HepG2 (cell line): ENCODE measurements at regions not wholly inside any gene's neighbourhood (a gene's known extent, or its start where the extent isn't known, plus 50 kb on each side); places are given as distances from the start of the nearest gene placed in this dataset.
A peak's percentile ranks its signal among the peaks of the same experiment; 100 is the strongest.

Experiments
- AHR ChIP-seq: IDR thresholded peaks from 2 replicates; pipeline ENCODE4 v1.6.1; 2018; ENCODE audit warnings: missing genetic modification reagents, missing compliant biosample characterization
- DMAP1 ChIP-seq: IDR thresholded peaks from 2 replicates; pipeline ENCODE4 v1.6.1; 2016
- FOXJ3 ChIP-seq: sonication (generic); formaldehyde crosslinking; IDR thresholded peaks from 2 replicates; pipeline ENCODE4 v1.4.0; 2020; ENCODE audit warnings: missing genetic modification reagents, mild to moderate bottlenecking, borderline replicate concordance
- GABPA ChIP-seq, 2 experiments: IDR thresholded peaks; 2 replicates each; pipeline ENCODE4 v1.6.1; 2011 to 2016; ENCODE audit warnings: low read depth in 2 of 2, low read length in 1 of 2, missing biosample characterization in 1 of 2, missing genetic modification characterization in 1 of 2
- HOXA9 ChIP-seq: sonication (generic); formaldehyde crosslinking; IDR thresholded peaks from 2 replicates; pipeline ENCODE4 v1.8.1; 2022; ENCODE audit warnings: missing genetic modification reagents, mild to moderate bottlenecking, moderate library complexity, borderline replicate concordance
- KDM6A ChIP-seq: IDR thresholded peaks from 2 replicates; pipeline ENCODE4 v1.6.1; 2016; ENCODE audit warnings: low read depth
- MXD1 ChIP-seq: sonication (generic); formaldehyde crosslinking; IDR thresholded peaks from 2 replicates; pipeline ENCODE4 v1.4.0; 2020; ENCODE audit warnings: mild to moderate bottlenecking, missing genetic modification reagents
- PHF20 ChIP-seq: sonication (generic); formaldehyde crosslinking; IDR thresholded peaks from 2 replicates; pipeline ENCODE4 v1.5.0; 2020; ENCODE audit warnings: mild to moderate bottlenecking, missing genetic modification reagents
- PRDM15 ChIP-seq: sonication (generic); formaldehyde crosslinking; IDR thresholded peaks from 2 replicates; pipeline ENCODE4 v1.4.0; 2020; ENCODE audit warnings: missing genetic modification reagents
- RAD21 ChIP-seq: fragments of 450-650 bp; formaldehyde crosslinking; IDR thresholded peaks from 2 replicates; pipeline ENCODE4 v1.5.0; 2020; ENCODE audit warnings: mild to moderate bottlenecking
- SRSF9 ChIP-seq: fragments of 200-400 bp; formaldehyde crosslinking; IDR thresholded peaks from 2 replicates; pipeline ENCODE4 v1.6.1; 2018; ENCODE audit warnings: borderline replicate concordance, mild to moderate bottlenecking, low read depth, low read length; ENCODE audit not compliant: insufficient read depth, poor library complexity, severe bottlenecking
- TBX2 ChIP-seq: sonication (generic); formaldehyde crosslinking; IDR thresholded peaks from 2 replicates; pipeline ENCODE4 v1.5.0; 2020; ENCODE audit warnings: missing genetic modification reagents, mild to moderate bottlenecking, borderline replicate concordance
- ZNF143 ChIP-seq: sonication (generic); formaldehyde crosslinking; IDR thresholded peaks from 2 replicates; pipeline ENCODE4 v1.4.0; 2020; ENCODE audit warnings: missing genetic modification reagents
- ZNF296 ChIP-seq: sonication (generic); formaldehyde crosslinking; conservative IDR thresholded peaks from 2 replicates; pipeline ENCODE4 v1.5.0; 2020; ENCODE audit warnings: mild to moderate bottlenecking, missing genetic modification reagents
- ZNF354B ChIP-seq: sonication (generic); formaldehyde crosslinking; IDR thresholded peaks from 2 replicates; pipeline ENCODE4 v1.8.0; 2022; ENCODE audit warnings: mild to moderate bottlenecking, missing genetic modification reagents
- ZNF382 ChIP-seq: sonication (generic); formaldehyde crosslinking; IDR thresholded peaks from 2 replicates; pipeline ENCODE4 v1.5.0; 2020; ENCODE audit warnings: missing genetic modification reagents, mild to moderate bottlenecking, borderline replicate concordance
- ZNF552 ChIP-seq: sonication (generic); formaldehyde crosslinking; IDR thresholded peaks from 2 replicates; pipeline ENCODE4 v1.9.0; 2022; ENCODE audit warnings: missing genetic modification reagents, mild to moderate bottlenecking, borderline replicate concordance
- ZNF598 ChIP-seq: sonication (generic); formaldehyde crosslinking; IDR thresholded peaks from 2 replicates; pipeline ENCODE4 v1.5.1; 2020; ENCODE audit warnings: mild to moderate bottlenecking, missing genetic modification reagents, borderline replicate concordance
- ZNF619 ChIP-seq: sonication (generic); formaldehyde crosslinking; IDR thresholded peaks from 2 replicates; pipeline ENCODE4 v1.4.0; 2020; ENCODE audit warnings: mild to moderate bottlenecking, missing genetic modification reagents
- ZNF747 ChIP-seq: sonication (generic); formaldehyde crosslinking; IDR thresholded peaks from 2 replicates; pipeline ENCODE4 v1.8.1; 2023; ENCODE audit warnings: missing genetic modification reagents, mild to moderate bottlenecking, borderline replicate concordance
- ZNF776 ChIP-seq: sonication (generic); formaldehyde crosslinking; IDR thresholded peaks from 2 replicates; pipeline ENCODE4 v1.4.0; 2020; ENCODE audit warnings: mild to moderate bottlenecking, missing genetic modification reagents
- ZNF850 ChIP-seq: sonication (generic); formaldehyde crosslinking; conservative IDR thresholded peaks from 2 replicates; pipeline ENCODE4 v1.9.0; 2021; ENCODE audit warnings: mild to moderate bottlenecking, missing genetic modification reagents
- ZSCAN29 ChIP-seq: sonication (generic); formaldehyde crosslinking; conservative IDR thresholded peaks from 2 replicates; pipeline ENCODE4 v1.4.0; 2020; ENCODE audit warnings: mild to moderate bottlenecking, missing genetic modification reagents
- TF ChIP-seq, protein P1 (sequence below): sonication (generic); formaldehyde crosslinking; IDR thresholded peaks from 2 replicates; pipeline ENCODE4 v1.5.1; 2020; ENCODE audit warnings: missing genetic modification reagents, mild to moderate bottlenecking, borderline replicate concordance

- no peak for TF ChIP-seq PHF20 (CRISPR knock-in tag)
- no peak for TF ChIP-seq AHR (CRISPR knock-in tag)
- TF ChIP-seq DMAP1 (CRISPR knock-in tag), result no peak
- TF ChIP-seq ZNF619 (CRISPR knock-in tag), result no peak
- TF ChIP-seq, protein P1, sequence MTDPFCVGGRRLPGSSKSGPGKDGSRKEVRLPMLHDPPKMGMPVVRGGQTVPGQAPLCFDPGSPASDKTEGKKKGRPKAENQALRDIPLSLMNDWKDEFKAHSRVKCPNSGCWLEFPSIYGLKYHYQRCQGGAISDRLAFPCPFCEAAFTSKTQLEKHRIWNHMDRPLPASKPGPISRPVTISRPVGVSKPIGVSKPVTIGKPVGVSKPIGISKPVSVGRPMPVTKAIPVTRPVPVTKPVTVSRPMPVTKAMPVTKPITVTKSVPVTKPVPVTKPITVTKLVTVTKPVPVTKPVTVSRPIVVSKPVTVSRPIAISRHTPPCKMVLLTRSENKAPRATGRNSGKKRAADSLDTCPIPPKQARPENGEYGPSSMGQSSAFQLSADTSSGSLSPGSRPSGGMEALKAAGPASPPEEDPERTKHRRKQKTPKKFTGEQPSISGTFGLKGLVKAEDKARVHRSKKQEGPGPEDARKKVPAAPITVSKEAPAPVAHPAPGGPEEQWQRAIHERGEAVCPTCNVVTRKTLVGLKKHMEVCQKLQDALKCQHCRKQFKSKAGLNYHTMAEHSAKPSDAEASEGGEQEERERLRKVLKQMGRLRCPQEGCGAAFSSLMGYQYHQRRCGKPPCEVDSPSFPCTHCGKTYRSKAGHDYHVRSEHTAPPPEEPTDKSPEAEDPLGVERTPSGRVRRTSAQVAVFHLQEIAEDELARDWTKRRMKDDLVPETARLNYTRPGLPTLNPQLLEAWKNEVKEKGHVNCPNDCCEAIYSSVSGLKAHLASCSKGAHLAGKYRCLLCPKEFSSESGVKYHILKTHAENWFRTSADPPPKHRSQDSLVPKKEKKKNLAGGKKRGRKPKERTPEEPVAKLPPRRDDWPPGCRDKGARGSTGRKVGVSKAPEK (CRISPR knock-in tag), result no peak
- no peak for TF ChIP-seq KDM6A (CRISPR knock-in tag)
- 0 out of 2 replicates have a peak, but pooled peaks have one; percentile 27 for TF ChIP-seq TBX2 (CRISPR knock-in tag)
- TF ChIP-seq ZNF354B (CRISPR knock-in tag), result no peak
- TF ChIP-seq PRDM15 (CRISPR knock-in tag), result no peak
- TF ChIP-seq ZSCAN29 (CRISPR knock-in tag), result no peak
- TF ChIP-seq SRSF9, result no peak
- no peak for TF ChIP-seq ZNF552 (CRISPR knock-in tag)
- TF ChIP-seq GABPA (IDR thresholded peaks at IDR 0.05; ENCODE audit: low read depth, low read length), result no peak
- TF ChIP-seq GABPA (CRISPR knock-in tag; IDR thresholded peaks at IDR 0.05; ENCODE audit: low read depth), result no peak
- TF ChIP-seq ZNF747 (CRISPR knock-in tag), result no peak
- TF ChIP-seq ZNF850, result no peak
- no peak for TF ChIP-seq ZNF296 (CRISPR knock-in tag)
- no peak for TF ChIP-seq FOXJ3 (CRISPR knock-in tag)
- no peak for TF ChIP-seq ZNF598
- TF ChIP-seq ZNF776 (CRISPR knock-in tag), result 0 out of 2 replicates have a peak, but pooled peaks have one; percentile 27
- peak; percentile 31; the same call in 1 of the 2 replicates for TF ChIP-seq RAD21 (CRISPR knock-in tag)
- no peak for TF ChIP-seq ZNF143 (CRISPR knock-in tag)
- no peak for TF ChIP-seq ZNF382 (CRISPR knock-in tag)
- TF ChIP-seq MXD1, result 0 out of 2 replicates have a peak, but pooled peaks have one; percentile 45
- no peak for TF ChIP-seq HOXA9 (CRISPR knock-in tag)
Measured at GRCh38 chr6:168210239-168211105, 109.1 kb downstream of the DACT2 start (continued).
